ENCODE measurements at regions not wholly inside any gene's neighbourhood (a gene's known extent, or its start where the extent isn't known, plus 50 kb on each side); places are given as distances from the start of the nearest gene placed in this dataset.
"Not testable (repeated sequence)": the region's sequence is repeated elsewhere in the genome, so short reads cannot be mapped to it uniquely, and the experiment has no call there.

DNA sequence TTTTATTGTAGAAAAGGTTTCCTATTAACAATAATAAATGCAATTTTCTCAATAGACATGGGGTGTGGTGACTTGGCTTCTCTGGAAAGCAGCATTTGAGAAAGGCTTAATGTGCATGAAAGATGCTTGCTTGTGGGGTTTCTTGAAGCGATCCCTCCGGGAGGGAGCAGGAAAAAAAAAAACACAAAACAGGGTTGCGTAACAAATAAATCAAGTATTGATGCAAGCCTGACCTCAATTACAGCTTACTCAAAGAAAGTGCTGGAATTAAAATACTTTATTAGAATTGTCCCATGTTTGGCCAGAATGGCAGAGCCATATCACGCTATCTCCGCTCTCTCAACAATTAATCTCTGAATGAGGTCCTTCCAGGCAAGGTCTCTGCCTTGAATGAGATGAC is 1612.5 kb downstream of the REEP3 start:
- no peak for DNase-seq

DNA sequence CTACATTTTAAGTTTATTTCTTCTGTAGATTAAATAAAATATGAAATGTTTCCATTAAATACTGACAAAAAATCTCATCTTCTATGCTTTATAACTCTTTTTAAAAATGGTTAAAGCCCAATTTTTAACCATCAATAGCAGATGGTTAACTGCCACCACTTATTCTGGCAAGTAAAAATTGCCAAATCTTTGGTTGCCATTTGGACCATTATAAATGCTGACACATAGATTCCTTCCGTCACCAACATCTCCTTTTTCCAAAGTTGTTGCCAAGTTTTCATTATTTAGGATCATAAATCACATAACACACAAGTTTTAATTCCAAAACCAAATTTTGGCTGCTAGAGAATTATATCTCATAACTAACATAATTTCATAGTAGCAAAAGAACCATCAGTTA is 1614.3 kb downstream of the REEP3 start:
- no peak for DNase-seq

- DNase-seq: no peak
Measured at GRCh38 chr10:65142641-65143435, 1621.6 kb downstream of the REEP3 start.

GRCh38 chr10:65143723-65144122 is 1622.5 kb downstream of the REEP3 start:
- DNase-seq: no peak

GRCh38 chr10:65149878-65150277 is 1628.7 kb downstream of the REEP3 start:
- DNase-seq: no peak

- DNase-seq: no peak
Measured at GRCh38 chr10:65166272-65166671, 1645.1 kb downstream of the REEP3 start.

DNA sequence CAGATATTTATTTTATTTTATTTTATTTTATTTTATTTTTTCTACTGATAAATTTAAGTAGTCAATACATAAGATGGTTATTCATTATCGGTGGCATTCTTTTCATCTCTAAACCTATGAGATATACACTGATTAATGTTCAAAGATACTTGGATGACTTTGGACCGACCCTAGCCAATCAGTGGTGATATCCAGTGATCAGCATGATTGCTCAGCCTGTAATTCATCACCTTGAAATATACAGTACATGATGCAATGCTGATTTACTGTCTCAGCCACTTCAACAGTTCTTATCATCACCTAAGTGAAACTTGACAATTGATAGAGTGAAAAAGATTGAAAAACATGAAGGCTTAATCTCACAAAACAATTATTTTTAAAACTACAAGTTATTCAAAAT is 1651.0 kb downstream of the REEP3 start:
- DNase-seq: no peak

DNA sequence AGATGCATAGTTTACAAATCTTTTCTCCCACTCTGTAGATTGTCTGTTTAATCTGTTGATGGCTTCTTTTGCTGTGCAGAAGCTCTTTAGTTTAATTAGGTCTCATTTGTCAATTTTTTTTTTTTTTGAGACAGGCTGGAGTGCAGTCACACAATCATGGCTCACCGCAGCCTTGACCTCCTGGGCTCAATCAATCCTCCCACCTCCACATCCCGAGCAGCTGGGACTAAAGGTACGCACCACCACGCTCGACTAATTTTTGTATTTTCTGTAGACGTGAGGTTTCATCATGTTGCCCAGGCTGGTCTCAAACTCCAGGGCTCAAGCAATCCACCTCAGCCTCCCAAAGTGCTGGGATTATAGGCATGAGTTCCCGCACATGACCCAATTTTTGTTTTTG is 1655.8 kb downstream of the REEP3 start:
- DNase-seq: no peak

GRCh38 chr10:65183236-65183635 is 1662.0 kb downstream of the REEP3 start:
- DNase-seq: no peak

DNA sequence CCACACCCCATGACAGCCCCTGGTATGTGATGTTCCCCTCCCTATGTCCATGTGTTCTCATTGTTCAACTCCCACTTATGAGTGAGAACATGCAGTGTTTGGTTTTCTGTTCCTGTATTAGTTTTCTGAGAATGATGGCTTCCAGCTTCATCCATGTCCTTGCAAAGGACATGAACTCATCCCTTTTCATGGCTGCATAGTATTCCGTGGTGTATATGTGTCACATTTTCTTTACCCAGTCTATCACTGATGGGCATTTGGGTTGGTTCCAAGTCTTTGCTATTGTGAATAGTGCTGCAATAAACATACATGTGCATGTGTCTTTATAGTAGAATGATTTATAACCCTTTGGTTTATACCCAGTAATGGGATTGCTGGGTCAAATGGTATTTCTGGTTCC is 1665.5 kb downstream of the REEP3 start:
- not testable (repeated sequence) for DNase-seq

- DNase-seq: no peak
Measured at GRCh38 chr10:65194126-65194525, 1672.9 kb downstream of the REEP3 start.

GRCh38 chr10:65194555-65194954 is 1673.4 kb downstream of the REEP3 start:
- DNase-seq: no peak

DNA sequence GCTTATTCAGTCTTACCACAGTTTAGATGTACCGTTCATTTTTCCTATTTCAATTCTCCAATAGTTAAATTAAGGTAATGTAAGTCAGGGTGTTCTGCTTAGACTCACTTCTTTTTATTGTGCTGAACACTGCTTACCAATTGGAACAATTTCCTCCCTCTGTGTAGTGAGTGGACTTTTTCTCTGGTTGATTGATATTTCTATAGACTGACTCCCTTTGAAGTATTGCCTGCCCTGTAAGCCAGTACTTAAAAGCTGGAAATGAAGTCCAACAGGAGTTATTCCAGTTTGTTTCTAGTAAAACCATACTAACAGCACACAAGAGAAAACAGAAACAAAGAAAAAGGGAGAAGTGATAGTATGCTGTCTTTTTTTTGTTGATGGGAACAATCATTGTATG is 1674.9 kb downstream of the REEP3 start:
- DNase-seq: peak in 2 of 3 donors; percentile 13 to 30

- peak; percentile 40 to 83 (median 65) for DNase-seq
Measured at GRCh38 chr10:65197935-65198334, 1676.7 kb downstream of the REEP3 start.

DNA sequence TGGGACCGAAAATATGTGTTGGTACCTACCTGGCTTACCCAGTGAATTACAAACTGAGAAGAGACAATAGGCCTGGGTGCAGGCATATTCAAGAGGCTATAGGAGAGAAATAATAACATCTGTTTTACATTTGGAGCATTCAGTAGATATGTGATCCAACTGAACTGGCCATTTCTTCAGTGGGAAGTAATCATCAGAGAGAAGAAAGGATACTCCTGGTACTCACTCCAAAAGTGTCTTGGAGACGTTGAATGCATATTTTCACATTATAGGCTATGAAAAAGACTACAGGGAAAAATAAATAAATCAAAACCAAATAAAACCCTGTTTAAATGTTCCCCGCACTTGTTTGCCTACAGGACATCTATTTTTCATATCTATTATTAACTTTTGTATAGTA is 1680.3 kb downstream of the REEP3 start:
- peak; percentile 28 to 70 (median 47) for DNase-seq

- DNase-seq: no peak
Measured at GRCh38 chr10:65204999-65205398, 1683.8 kb downstream of the REEP3 start.

DNA sequence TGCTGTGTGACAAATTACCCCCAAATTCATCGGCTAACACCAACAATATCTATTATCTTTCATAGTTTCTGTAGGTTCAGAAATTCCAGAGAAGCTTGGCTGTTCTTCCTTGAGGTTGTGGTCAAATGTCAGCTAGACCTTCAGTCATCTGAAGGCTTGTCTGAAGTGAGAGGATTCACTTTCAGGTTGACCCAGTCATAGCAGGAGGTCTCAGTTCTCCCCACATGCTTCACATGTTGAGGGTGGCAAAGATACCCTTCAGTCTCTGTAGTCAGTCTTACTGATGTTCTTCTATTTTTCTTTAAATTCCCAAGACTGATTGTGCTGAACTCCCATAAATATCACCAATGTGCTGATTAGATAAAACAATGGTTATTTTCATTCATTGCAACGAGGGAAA is 1692.0 kb downstream of the REEP3 start:
- no peak for DNase-seq

GRCh38 chr10:65219444-65219843 is 1698.2 kb downstream of the REEP3 start:
- DNase-seq: no peak

GRCh38 chr10:65231148-65231547 is 1694.7 kb upstream of the LRRTM3 start:
- no peak for DNase-seq

DNA sequence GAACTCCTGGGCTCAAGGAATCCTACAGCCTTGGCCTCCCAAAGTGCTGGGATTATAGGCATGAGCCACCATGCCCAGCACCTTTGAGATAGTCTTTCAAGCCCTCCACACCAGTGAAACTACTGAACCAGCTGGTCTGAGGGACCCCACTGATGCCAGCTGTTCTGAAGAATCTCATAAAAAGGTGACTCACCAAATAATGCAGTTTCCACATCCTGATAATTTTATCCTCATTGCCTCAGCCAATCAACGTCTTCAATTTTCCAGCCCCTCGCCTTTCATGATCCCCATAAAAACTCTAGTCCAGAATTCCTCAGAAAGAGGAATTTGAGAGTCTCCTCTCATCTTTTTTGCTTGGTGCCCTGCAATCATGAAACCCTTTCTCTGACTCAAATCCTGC is 1691.6 kb upstream of the LRRTM3 start:
- DNase-seq: no peak

- DNase-seq: no peak
Measured at GRCh38 chr10:65235266-65235665, 1690.6 kb upstream of the LRRTM3 start.

- no peak for DNase-seq
Measured at GRCh38 chr10:65235846-65236245, 1690.0 kb upstream of the LRRTM3 start.

DNA sequence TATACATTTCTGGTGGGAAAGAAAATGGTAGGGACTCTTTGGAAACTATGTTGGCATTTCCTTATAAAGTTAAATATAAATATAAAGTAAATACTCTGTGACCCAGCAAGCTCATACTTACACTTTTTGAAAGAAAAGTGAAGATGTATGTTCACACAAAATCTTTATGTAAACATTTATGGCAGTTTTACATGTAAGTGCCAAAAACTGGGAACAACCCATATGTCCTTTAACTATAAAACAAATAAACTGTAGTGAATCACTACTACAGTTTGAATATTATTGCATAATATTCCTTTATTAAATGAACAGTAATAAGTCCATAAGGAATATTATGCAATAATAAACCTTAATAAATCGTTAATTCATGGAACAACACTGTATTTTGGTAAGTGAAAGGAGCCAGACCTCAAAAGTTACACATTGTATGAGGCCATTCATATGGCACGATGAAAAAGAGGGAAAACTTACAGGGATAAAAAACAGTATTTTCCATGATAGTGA is 1660.3 kb upstream of the LRRTM3 start:
- no peak for DNase-seq

DNA sequence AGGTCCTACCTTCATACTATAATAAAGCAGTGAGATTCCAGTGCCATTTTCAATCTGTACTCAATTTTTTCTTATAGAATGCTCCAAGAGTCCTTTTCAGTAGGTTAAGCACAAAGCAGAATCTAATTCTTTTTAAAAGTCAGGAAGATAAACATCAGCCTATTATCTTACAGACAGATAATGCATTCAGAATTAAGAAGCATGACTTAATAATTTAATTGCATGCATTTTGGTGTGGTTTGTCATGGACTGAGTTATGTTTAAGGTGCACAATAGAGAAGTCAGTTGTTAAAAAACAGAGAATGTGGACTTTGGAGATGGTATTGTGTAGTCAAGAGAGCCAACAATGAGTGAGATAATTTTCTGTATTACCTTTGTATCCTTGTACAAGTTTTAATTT is 1656.3 kb upstream of the LRRTM3 start:
- DNase-seq: not testable (repeated sequence)
